ENCODE measurements at regions not wholly inside any gene's neighbourhood (a gene's known extent, or its start where the extent isn't known, plus 50 kb on each side); places are given as distances from the start of the nearest gene placed in this dataset.

DNA sequence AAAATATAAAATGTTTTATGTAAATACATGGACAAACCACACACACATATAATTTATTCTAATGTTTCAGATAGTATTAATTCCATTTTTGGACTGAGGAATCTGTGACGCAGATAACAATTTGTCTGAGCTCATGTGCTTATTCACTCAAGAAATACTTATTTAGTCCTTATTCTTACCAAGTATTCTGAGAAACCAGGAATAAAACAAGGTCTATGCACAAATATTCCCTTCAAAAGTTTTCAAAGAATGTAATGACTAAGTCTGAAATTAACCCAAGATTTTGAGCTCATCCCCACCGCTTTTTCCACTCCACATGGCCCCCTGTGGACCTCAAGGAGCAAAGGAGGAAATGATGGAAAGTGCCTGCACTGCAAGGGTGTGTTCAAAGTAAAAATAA lies 1022.3 kb downstream of the EFNA5 start:
- no peak for DNase-seq (ENCODE audit: low read depth, low spot score)
- Histone ChIP-seq H2AFZ (ENCODE audit: control insufficient read depth, low read length) (no peak overlapping the region), H3K79me2 (ENCODE audit: control insufficient read depth, insufficient read depth, low read length) (no peaks in the 10 kb centered on the region), H3K4me3 (ENCODE audit: control insufficient read depth in 2 of 3, extremely low read depth in 1 of 3, insufficient read depth in 2 of 3, low read depth in 1 of 3, low read length in 3 of 3) (no peak overlapping the region), H3K27me3 (ENCODE audit: control insufficient read depth, extremely low read depth, insufficient read depth, low read length) (no peaks in the 10 kb centered on the region), H4K20me1 (ENCODE audit: control insufficient read depth, extremely low read depth, insufficient read depth, low read length) (no peaks in the 10 kb centered on the region), H3K9me3 (ENCODE audit: control insufficient read depth, low read depth, low read length) (no peaks in the 10 kb centered on the region), H3K4me1 (ENCODE audit: control insufficient read depth, extremely low read depth, insufficient read depth, low read length) (no peaks in the 10 kb centered on the region), H3K4me2 (ENCODE audit: control insufficient read depth, extremely low read depth, insufficient read depth, low read depth, low read length) (no peak overlapping the region), H3K9me1 (ENCODE audit: control insufficient read depth, extremely low read depth, insufficient read depth, low read length) (no peaks in the 10 kb centered on the region), H3K9ac (ENCODE audit: control insufficient read depth, extremely low read depth, insufficient read depth, low read length) (no peak overlapping the region), H3K36me3 (ENCODE audit: control insufficient read depth in 2 of 2, extremely low read depth in 1 of 2, insufficient read depth in 2 of 2, low read length in 2 of 2) (no peaks in the 10 kb centered on the region), H3K27ac (ENCODE audit: control insufficient read depth, insufficient read depth, low read length) (no peak overlapping the region)
- dilution Hi-C loops (cut with MboI; ENCODE audit: extremely low pct_ligation_motif_present, low sequenced_read_pairs) = no loop called here
- FAIRE-seq = no peak
- TF ChIP-seq, protein P1, sequence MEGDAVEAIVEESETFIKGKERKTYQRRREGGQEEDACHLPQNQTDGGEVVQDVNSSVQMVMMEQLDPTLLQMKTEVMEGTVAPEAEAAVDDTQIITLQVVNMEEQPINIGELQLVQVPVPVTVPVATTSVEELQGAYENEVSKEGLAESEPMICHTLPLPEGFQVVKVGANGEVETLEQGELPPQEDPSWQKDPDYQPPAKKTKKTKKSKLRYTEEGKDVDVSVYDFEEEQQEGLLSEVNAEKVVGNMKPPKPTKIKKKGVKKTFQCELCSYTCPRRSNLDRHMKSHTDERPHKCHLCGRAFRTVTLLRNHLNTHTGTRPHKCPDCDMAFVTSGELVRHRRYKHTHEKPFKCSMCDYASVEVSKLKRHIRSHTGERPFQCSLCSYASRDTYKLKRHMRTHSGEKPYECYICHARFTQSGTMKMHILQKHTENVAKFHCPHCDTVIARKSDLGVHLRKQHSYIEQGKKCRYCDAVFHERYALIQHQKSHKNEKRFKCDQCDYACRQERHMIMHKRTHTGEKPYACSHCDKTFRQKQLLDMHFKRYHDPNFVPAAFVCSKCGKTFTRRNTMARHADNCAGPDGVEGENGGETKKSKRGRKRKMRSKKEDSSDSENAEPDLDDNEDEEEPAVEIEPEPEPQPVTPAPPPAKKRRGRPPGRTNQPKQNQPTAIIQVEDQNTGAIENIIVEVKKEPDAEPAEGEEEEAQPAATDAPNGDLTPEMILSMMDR (optimal IDR thresholded peaks at IDR 0.05 in 1 of 3, IDR thresholded peaks at IDR 0.05 in 1 of 3, conservative IDR thresholded peaks at IDR 0.05 in 1 of 3; ENCODE audit: extremely low read depth in 1 of 3, insufficient read depth in 2 of 3, low read length in 3 of 3) = no peak
- no peak for TF ChIP-seq EZH2 (IDR thresholded peaks at IDR 0.05; ENCODE audit: low read length)

DNA sequence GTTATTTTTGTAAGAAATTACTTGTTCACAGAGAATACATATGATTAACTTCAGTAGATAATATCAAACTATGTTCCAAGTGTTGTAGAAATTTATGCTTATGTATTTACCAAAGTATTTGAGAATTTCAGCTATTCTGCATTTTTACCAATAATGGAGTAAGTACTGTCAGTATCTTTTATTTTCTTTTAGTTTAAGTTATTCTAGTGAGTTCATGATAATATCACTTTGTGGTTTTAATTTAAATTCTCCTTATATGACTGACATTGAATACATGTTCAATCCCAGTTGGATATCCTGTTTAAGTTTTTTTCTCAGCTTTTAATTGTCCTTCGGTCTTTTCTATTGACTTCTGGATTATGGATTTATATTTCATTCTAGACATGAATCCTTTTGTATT lies 1024.6 kb downstream of the EFNA5 start:
- H3K4me2 ChIP-seq (ENCODE audit: control insufficient read depth, extremely low read depth, insufficient read depth, low read depth, low read length) = no peak overlapping the region
- H3K27ac ChIP-seq (ENCODE audit: control insufficient read depth, insufficient read depth, low read length) = no peak overlapping the region
- H3K9me1 ChIP-seq (ENCODE audit: control insufficient read depth, extremely low read depth, insufficient read depth, low read length) = no peaks in the 10 kb centered on the region
- no peaks in the 10 kb centered on the region for H3K79me2 ChIP-seq (ENCODE audit: control insufficient read depth, insufficient read depth, low read length)
- no peaks in the 10 kb centered on the region for H3K36me3 ChIP-seq (ENCODE audit: control insufficient read depth in 2 of 2, extremely low read depth in 1 of 2, insufficient read depth in 2 of 2, low read length in 2 of 2)
- H3K27me3 ChIP-seq (ENCODE audit: control insufficient read depth, extremely low read depth, insufficient read depth, low read length) = no peaks in the 10 kb centered on the region
- no peaks in the 10 kb centered on the region for H3K9me3 ChIP-seq (ENCODE audit: control insufficient read depth, low read depth, low read length)
- H3K4me3 ChIP-seq (ENCODE audit: control insufficient read depth in 2 of 3, extremely low read depth in 1 of 3, insufficient read depth in 2 of 3, low read depth in 1 of 3, low read length in 3 of 3) = no peak overlapping the region
- no peak for FAIRE-seq
- dilution Hi-C loops (cut with MboI; ENCODE audit: extremely low pct_ligation_motif_present, low sequenced_read_pairs) = no loop called here
- TF ChIP-seq, protein P1 (optimal IDR thresholded peaks at IDR 0.05 in 1 of 3, IDR thresholded peaks at IDR 0.05 in 1 of 3, conservative IDR thresholded peaks at IDR 0.05 in 1 of 3; ENCODE audit: extremely low read depth in 1 of 3, insufficient read depth in 2 of 3, low read length in 3 of 3) = no peak
- TF ChIP-seq EZH2 (IDR thresholded peaks at IDR 0.05; ENCODE audit: low read length) = no peak
- H3K9ac ChIP-seq (ENCODE audit: control insufficient read depth, extremely low read depth, insufficient read depth, low read length) = no peak overlapping the region
- H4K20me1 ChIP-seq (ENCODE audit: control insufficient read depth, extremely low read depth, insufficient read depth, low read length) = no peaks in the 10 kb centered on the region
- DNase-seq (ENCODE audit: low read depth, low spot score) = no peak
- H2AFZ ChIP-seq (ENCODE audit: control insufficient read depth, low read length) = no peak overlapping the region
- no peaks in the 10 kb centered on the region for H3K4me1 ChIP-seq (ENCODE audit: control insufficient read depth, extremely low read depth, insufficient read depth, low read length)
